ENCODE measurements at regions not wholly inside any gene's neighbourhood (a gene's known extent, or its start where the extent isn't known, plus 50 kb on each side); places are given as distances from the start of the nearest gene placed in this dataset.

GRCh38 chr2:173678186-173678585 lies 287.0 kb downstream of the SP3 start:
- Mint-ChIP-seq H3K4me1 (no peaks in the 10 kb centered on the region), H3K27ac (ENCODE audit: low read depth) (no peak overlapping the region), H3K36me3 (ENCODE audit: insufficient read depth) (no peaks in the 10 kb centered on the region), H3K9me3 (no peaks in the 10 kb centered on the region), H3K27me3 (peaks cover 53% of the 10 kb centered on the region), H3K4me3 (no peak overlapping the region)
- ATAC-seq (replicated peaks; ENCODE audit: extremely low read depth, poor library complexity, severe bottlenecking) (no peak), DNase-seq (ENCODE audit: low spot score in 2 of 2) (no peak)

GRCh38 chr2:173680574-173680973 lies 284.6 kb downstream of the SP3 start:
- Mint-ChIP-seq H3K27ac (ENCODE audit: low read depth) (no peak overlapping the region), H3K9me3 (no peaks in the 10 kb centered on the region), H3K4me3 (no peak overlapping the region), H3K4me1 (no peaks in the 10 kb centered on the region), H3K36me3 (ENCODE audit: insufficient read depth) (no peaks in the 10 kb centered on the region), H3K27me3 (peaks cover 42% of the 10 kb centered on the region)
- DNase-seq (ENCODE audit: low spot score in 2 of 2) (no peak), ATAC-seq (replicated peaks; ENCODE audit: extremely low read depth, poor library complexity, severe bottlenecking) (no peak)

- no peak for DNase-seq (ENCODE audit: low spot score in 2 of 2)
- Mint-ChIP-seq H3K27me3 (peaks cover 27% of the 10 kb centered on the region), H3K27ac (ENCODE audit: low read depth) (no peak overlapping the region), H3K4me3 (no peak overlapping the region), H3K36me3 (ENCODE audit: insufficient read depth) (no peaks in the 10 kb centered on the region), H3K4me1 (no peaks in the 10 kb centered on the region), H3K9me3 (no peaks in the 10 kb centered on the region)
- ATAC-seq (replicated peaks; ENCODE audit: extremely low read depth, poor library complexity, severe bottlenecking) = no peak
Observed at GRCh38 chr2:173681881-173682650, 283.1 kb downstream of the SP3 start.

GRCh38 chr2:173684896-173685459 lies 280.2 kb downstream of the SP3 start:
- H3K36me3 Mint-ChIP-seq (ENCODE audit: insufficient read depth) = no peaks in the 10 kb centered on the region
- no peaks in the 10 kb centered on the region for H3K9me3 Mint-ChIP-seq
- no peak overlapping the region for H3K4me3 Mint-ChIP-seq
- DNase-seq (ENCODE audit: low spot score in 2 of 2) (no peak), ATAC-seq (replicated peaks; ENCODE audit: extremely low read depth, poor library complexity, severe bottlenecking) (no peak)
- peaks cover 19% of the 10 kb centered on the region for H3K27me3 Mint-ChIP-seq
- no peaks in the 10 kb centered on the region for H3K4me1 Mint-ChIP-seq
- H3K27ac Mint-ChIP-seq (ENCODE audit: low read depth) = no peak overlapping the region

- Mint-ChIP-seq H3K27me3 (peaks cover 19% of the 10 kb centered on the region), H3K36me3 (ENCODE audit: insufficient read depth) (no peaks in the 10 kb centered on the region), H3K27ac (ENCODE audit: low read depth) (no peak overlapping the region), H3K4me1 (no peaks in the 10 kb centered on the region), H3K9me3 (no peaks in the 10 kb centered on the region), H3K4me3 (no peak overlapping the region)
- ATAC-seq (replicated peaks; ENCODE audit: extremely low read depth, poor library complexity, severe bottlenecking) = no peak
- no peak for DNase-seq (ENCODE audit: low spot score in 2 of 2)
Observed at GRCh38 chr2:173690349-173690748, 274.8 kb downstream of the SP3 start.

GRCh38 chr2:173692068-173692467 lies 273.1 kb downstream of the SP3 start:
- peaks cover 19% of the 10 kb centered on the region for H3K27me3 Mint-ChIP-seq
- no peaks in the 10 kb centered on the region for H3K9me3 Mint-ChIP-seq
- no peak overlapping the region for H3K4me3 Mint-ChIP-seq
- H3K4me1 Mint-ChIP-seq = no peaks in the 10 kb centered on the region
- H3K27ac Mint-ChIP-seq (ENCODE audit: low read depth) = no peak overlapping the region
- DNase-seq (ENCODE audit: low spot score in 2 of 2) (no peak), ATAC-seq (replicated peaks; ENCODE audit: extremely low read depth, poor library complexity, severe bottlenecking) (no peak)
- no peaks in the 10 kb centered on the region for H3K36me3 Mint-ChIP-seq (ENCODE audit: insufficient read depth)

GRCh38 chr2:173693044-173693589 lies 272.1 kb downstream of the SP3 start:
- no peaks in the 10 kb centered on the region for H3K36me3 Mint-ChIP-seq (ENCODE audit: insufficient read depth)

GRCh38 chr2:173696274-173696673 lies 268.9 kb downstream of the SP3 start:
- no peaks in the 10 kb centered on the region for H3K27me3 Mint-ChIP-seq
- ATAC-seq (replicated peaks; ENCODE audit: extremely low read depth, poor library complexity, severe bottlenecking) = no peak
- no peak overlapping the region for H3K4me3 Mint-ChIP-seq
- H3K27ac Mint-ChIP-seq (ENCODE audit: low read depth) = no peak overlapping the region
- no peaks in the 10 kb centered on the region for H3K4me1 Mint-ChIP-seq
- H3K36me3 Mint-ChIP-seq (ENCODE audit: insufficient read depth) = no peaks in the 10 kb centered on the region
- no peak for DNase-seq (ENCODE audit: low spot score in 2 of 2)
- H3K9me3 Mint-ChIP-seq = no peaks in the 10 kb centered on the region

More at GRCh38 chr2:173693044-173693589, 272.1 kb downstream of the SP3 start:
- DNase-seq (ENCODE audit: low spot score in 2 of 2) = no peak
- ATAC-seq (replicated peaks; ENCODE audit: extremely low read depth, poor library complexity, severe bottlenecking) = no peak
- Mint-ChIP-seq H3K27me3 (peaks cover 19% of the 10 kb centered on the region), H3K27ac (ENCODE audit: low read depth) (no peak overlapping the region), H3K9me3 (no peaks in the 10 kb centered on the region), H3K4me1 (no peaks in the 10 kb centered on the region), H3K4me3 (no peak overlapping the region)

GRCh38 chr2:173697929-173698328 lies 267.2 kb downstream of the SP3 start:
- ATAC-seq (replicated peaks; ENCODE audit: extremely low read depth, poor library complexity, severe bottlenecking) (no peak), DNase-seq (ENCODE audit: low spot score in 2 of 2) (no peak)
- no peak overlapping the region for H3K4me3 Mint-ChIP-seq
- no peaks in the 10 kb centered on the region for H3K36me3 Mint-ChIP-seq (ENCODE audit: insufficient read depth)
- H3K9me3 Mint-ChIP-seq = no peaks in the 10 kb centered on the region
- no peak overlapping the region for H3K27ac Mint-ChIP-seq (ENCODE audit: low read depth)
- H3K4me1 Mint-ChIP-seq = no peaks in the 10 kb centered on the region
- H3K27me3 Mint-ChIP-seq = no peaks in the 10 kb centered on the region

DNA sequence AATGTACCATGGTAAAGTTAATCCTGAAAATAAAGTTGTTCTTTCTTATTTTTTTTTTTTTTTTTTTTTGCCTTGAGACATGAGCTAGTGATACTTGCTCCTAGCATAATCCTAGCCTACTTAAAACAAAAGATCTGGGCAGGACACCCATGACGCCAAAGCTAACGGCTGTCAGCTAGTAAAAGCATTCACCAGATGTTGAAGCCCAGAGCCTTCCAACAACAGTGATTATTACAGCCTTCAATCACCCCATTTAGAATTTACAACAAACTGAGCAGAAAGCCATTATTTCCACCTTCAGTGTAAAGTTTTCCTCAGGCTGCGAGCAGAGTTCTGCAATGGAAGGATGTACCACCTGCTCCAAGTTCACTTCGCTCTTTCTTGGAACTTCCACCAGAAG lies 259.5 kb downstream of the SP3 start:
- no peak overlapping the region for H3K27ac Mint-ChIP-seq (ENCODE audit: low read depth)
- no peak for ATAC-seq (replicated peaks; ENCODE audit: extremely low read depth, poor library complexity, severe bottlenecking)
- H3K9me3 Mint-ChIP-seq = no peaks in the 10 kb centered on the region
- DNase-seq (ENCODE audit: low spot score in 2 of 2) = no peak
- H3K27me3 Mint-ChIP-seq = peaks cover 25% of the 10 kb centered on the region
- no peaks in the 10 kb centered on the region for H3K4me1 Mint-ChIP-seq
- no peak overlapping the region for H3K4me3 Mint-ChIP-seq
- H3K36me3 Mint-ChIP-seq (ENCODE audit: insufficient read depth) = no peaks in the 10 kb centered on the region

- no peak for ATAC-seq (replicated peaks; ENCODE audit: extremely low read depth, poor library complexity, severe bottlenecking)
- Mint-ChIP-seq H3K4me1 (no peaks in the 10 kb centered on the region), H3K27ac (ENCODE audit: low read depth) (no peak overlapping the region), H3K9me3 (no peaks in the 10 kb centered on the region), H3K36me3 (ENCODE audit: insufficient read depth) (no peaks in the 10 kb centered on the region), H3K4me3 (no peak overlapping the region), H3K27me3 (peaks cover 25% of the 10 kb centered on the region)
- DNase-seq (ENCODE audit: low spot score in 2 of 2) = no peak
Observed at GRCh38 chr2:173706936-173707335, 258.2 kb downstream of the SP3 start.

GRCh38 chr2:173708806-173709205 lies 256.4 kb downstream of the SP3 start:
- H3K27me3 Mint-ChIP-seq = peaks cover 25% of the 10 kb centered on the region
- no peaks in the 10 kb centered on the region for H3K9me3 Mint-ChIP-seq
- no peaks in the 10 kb centered on the region for H3K36me3 Mint-ChIP-seq (ENCODE audit: insufficient read depth)
- H3K4me1 Mint-ChIP-seq = no peaks in the 10 kb centered on the region
- no peak overlapping the region for H3K4me3 Mint-ChIP-seq
- H3K27ac Mint-ChIP-seq (ENCODE audit: low read depth) = no peak overlapping the region
- ATAC-seq (replicated peaks; ENCODE audit: extremely low read depth, poor library complexity, severe bottlenecking) (no peak), DNase-seq (ENCODE audit: low spot score in 2 of 2) (no peak)

DNA sequence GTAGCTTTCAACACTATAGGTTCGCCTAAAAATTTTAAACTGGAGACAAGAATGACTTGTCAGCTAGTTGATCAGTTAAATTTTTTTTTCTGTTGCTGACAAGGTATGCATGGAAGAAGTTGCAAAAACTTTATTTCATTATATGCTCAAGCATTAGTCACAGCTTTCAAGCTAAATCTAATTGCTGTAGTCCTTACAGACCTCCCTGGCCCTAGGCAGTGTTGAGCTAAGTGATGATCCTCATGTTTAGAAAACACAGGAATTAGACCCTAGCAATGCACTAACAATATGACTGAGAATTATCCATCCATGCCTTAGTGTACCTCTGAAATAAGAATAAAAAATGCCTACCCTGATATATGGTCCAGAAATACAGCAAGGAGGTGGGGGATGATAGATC lies 253.4 kb downstream of the SP3 start:
- Mint-ChIP-seq H3K27ac (ENCODE audit: low read depth) (no peak overlapping the region), H3K27me3 (peaks cover 32% of the 10 kb centered on the region), H3K9me3 (no peaks in the 10 kb centered on the region), H3K4me1 (no peaks in the 10 kb centered on the region), H3K36me3 (ENCODE audit: insufficient read depth) (no peaks in the 10 kb centered on the region), H3K4me3 (no peak overlapping the region)
- DNase-seq (ENCODE audit: low spot score in 2 of 2) (no peak), ATAC-seq (replicated peaks; ENCODE audit: extremely low read depth, poor library complexity, severe bottlenecking) (no peak)
